ENCODE measurements at regions not wholly inside any gene's neighbourhood (a gene's known extent, or its start where the extent isn't known, plus 50 kb on each side); places are given as distances from the start of the nearest gene placed in this dataset.

DNA sequence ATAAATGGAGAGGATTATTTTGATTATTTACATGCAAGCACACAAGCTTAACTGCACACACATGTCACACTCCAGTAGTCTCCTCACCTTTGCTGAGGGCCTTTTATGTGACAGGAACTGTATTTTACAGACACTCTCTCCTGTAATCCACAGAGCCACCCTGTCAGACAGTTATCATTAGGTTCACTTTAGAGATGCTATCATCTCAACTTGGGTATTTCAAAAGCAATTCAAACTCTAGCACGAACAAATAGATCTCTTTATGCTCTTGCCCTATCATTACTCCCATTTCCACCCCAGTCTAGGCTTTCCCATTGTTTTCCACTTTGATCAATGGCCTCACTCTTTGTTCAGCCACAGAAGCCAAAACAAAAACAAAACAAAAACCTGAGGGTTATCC lies 281.2 kb upstream of the EPHA4 start:
- TF ChIP-seq, protein P1, sequence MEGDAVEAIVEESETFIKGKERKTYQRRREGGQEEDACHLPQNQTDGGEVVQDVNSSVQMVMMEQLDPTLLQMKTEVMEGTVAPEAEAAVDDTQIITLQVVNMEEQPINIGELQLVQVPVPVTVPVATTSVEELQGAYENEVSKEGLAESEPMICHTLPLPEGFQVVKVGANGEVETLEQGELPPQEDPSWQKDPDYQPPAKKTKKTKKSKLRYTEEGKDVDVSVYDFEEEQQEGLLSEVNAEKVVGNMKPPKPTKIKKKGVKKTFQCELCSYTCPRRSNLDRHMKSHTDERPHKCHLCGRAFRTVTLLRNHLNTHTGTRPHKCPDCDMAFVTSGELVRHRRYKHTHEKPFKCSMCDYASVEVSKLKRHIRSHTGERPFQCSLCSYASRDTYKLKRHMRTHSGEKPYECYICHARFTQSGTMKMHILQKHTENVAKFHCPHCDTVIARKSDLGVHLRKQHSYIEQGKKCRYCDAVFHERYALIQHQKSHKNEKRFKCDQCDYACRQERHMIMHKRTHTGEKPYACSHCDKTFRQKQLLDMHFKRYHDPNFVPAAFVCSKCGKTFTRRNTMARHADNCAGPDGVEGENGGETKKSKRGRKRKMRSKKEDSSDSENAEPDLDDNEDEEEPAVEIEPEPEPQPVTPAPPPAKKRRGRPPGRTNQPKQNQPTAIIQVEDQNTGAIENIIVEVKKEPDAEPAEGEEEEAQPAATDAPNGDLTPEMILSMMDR (IDR thresholded peaks at IDR 0.05; ENCODE audit: low read length): no peak
- no peak for TF ChIP-seq EZH2 (IDR thresholded peaks at IDR 0.05; ENCODE audit: borderline replicate concordance, low read length)
